HEK293 (cell line): ENCODE measurements at regions not wholly inside any gene's neighbourhood (a gene's known extent, or its start where the extent isn't known, plus 50 kb on each side); places are given as distances from the start of the nearest gene placed in this dataset.

Experiments
- CTCF ChIA-PET: fragments of 350-600 bp; formaldehyde crosslinking; extraction: SDS; loops from one replicate; lab custom pipeline; 2021; ENCODE audit warnings: antibody characterized with exemption; lab: Yijun Ruan, JAX
- POLR2A ChIA-PET: fragments of 300-600 bp; formaldehyde crosslinking; extraction: SDS; loops from one replicate; lab custom pipeline; 2020; ENCODE audit warnings: antibody characterized with exemption, inconsistent platforms; lab: Yijun Ruan, JAX
- H3K27ac ChIP-seq: fragments of 200-500 bp; sonication (Bioruptor generic); 2 replicates; pipeline ENCODE4 v1.5.1; 2014; ENCODE audit warnings: low read depth, low read length, control low read depth, inconsistent platforms; ENCODE audit errors: extremely low read depth
- H3K36me3 ChIP-seq, 2 experiments: fragments of 200-500 bp in 1 of 2; sonication (Bioruptor generic) in 1 of 2; 1 replicate in 1 of 2; 2 replicates in 1 of 2; pipeline ENCODE4 v1.5.1; 2014 to 2017; ENCODE audit warnings: inconsistent platforms in 2 of 2, low read length in 2 of 2; ENCODE audit not compliant: control insufficient read depth in 2 of 2, insufficient read depth in 1 of 2
- H3K4me1 ChIP-seq: fragments of 200-500 bp; sonication (Bioruptor generic); 2 replicates; pipeline ENCODE4 v1.5.1; 2014; ENCODE audit warnings: mild to moderate bottlenecking, low read length, inconsistent platforms; ENCODE audit not compliant: control insufficient read depth, insufficient read depth
- H3K4me3 ChIP-seq: 2 replicates; pipeline ENCODE4 v1.5.1; 2011; ENCODE audit warnings: low read depth, mild to moderate bottlenecking, control low read depth, low read length, moderate library complexity
- H3K9me3 ChIP-seq: fragments of 200-500 bp; sonication (Bioruptor generic); 2 replicates; pipeline ENCODE4 v1.5.1; 2014; ENCODE audit warnings: low read depth, low read length, inconsistent platforms; ENCODE audit not compliant: control insufficient read depth, insufficient read depth
- KLF10 ChIP-seq: fragments of 450-650 bp; IDR thresholded peaks from 2 replicates; pipeline ENCODE4 v1.5.1; 2018; ENCODE audit warnings: missing biosample characterization, mild to moderate bottlenecking, missing genetic modification characterization
- KLF8 ChIP-seq: fragments of 450-650 bp; formaldehyde crosslinking; IDR thresholded peaks from 2 replicates; pipeline ENCODE4 v1.5.1; 2016; ENCODE audit warnings: missing biosample characterization, missing genetic modification characterization
- SP7 ChIP-seq: fragments of 450-650 bp; formaldehyde crosslinking; IDR thresholded peaks from 2 replicates; pipeline ENCODE4 v1.5.1; 2016; ENCODE audit warnings: missing biosample characterization, missing genetic modification characterization
- ZFP37 ChIP-seq: fragments of 450-650 bp; formaldehyde crosslinking; IDR thresholded peaks from 2 replicates; pipeline ENCODE4 v1.5.1; 2016; ENCODE audit warnings: missing biosample characterization, missing genetic modification characterization
- ZNF138 ChIP-seq: fragments of 450-650 bp; formaldehyde crosslinking; IDR thresholded peaks from 2 replicates; pipeline ENCODE4 v1.5.1; 2016; ENCODE audit warnings: missing biosample characterization, missing genetic modification characterization, borderline replicate concordance
- ZNF266 ChIP-seq: fragments of 450-650 bp; formaldehyde crosslinking; IDR thresholded peaks from 2 replicates; pipeline ENCODE4 v1.5.1; 2016; ENCODE audit warnings: missing biosample characterization, missing genetic modification characterization, low read depth
- ZNF335 ChIP-seq: fragments of 450-650 bp; formaldehyde crosslinking; conservative IDR thresholded peaks from 2 replicates; pipeline ENCODE4 v1.5.1; 2016; ENCODE audit warnings: missing biosample characterization, missing genetic modification characterization
- ZNF548 ChIP-seq: fragments of 450-650 bp; formaldehyde crosslinking; IDR thresholded peaks from 2 replicates; pipeline ENCODE4 v1.5.1; 2016; ENCODE audit warnings: missing biosample characterization, missing genetic modification characterization
- ZNF549 ChIP-seq: fragments of 450-650 bp; IDR thresholded peaks from 2 replicates; pipeline ENCODE4 v1.5.1; 2018; ENCODE audit warnings: missing biosample characterization, missing genetic modification characterization, mild to moderate bottlenecking, inconsistent platforms, moderate library complexity
- ZNF555 ChIP-seq: fragments of 450-650 bp; formaldehyde crosslinking; conservative IDR thresholded peaks from 2 replicates; pipeline ENCODE4 v1.5.1; 2017; ENCODE audit warnings: missing biosample characterization, mild to moderate bottlenecking, missing genetic modification characterization, inconsistent platforms
- ZNF629 ChIP-seq: fragments of 450-650 bp; formaldehyde crosslinking; IDR thresholded peaks from 2 replicates; pipeline ENCODE4 v1.5.1; 2017; ENCODE audit warnings: missing biosample characterization, missing genetic modification characterization
- ZNF747 ChIP-seq: fragments of 450-650 bp; formaldehyde crosslinking; IDR thresholded peaks from 2 replicates; pipeline ENCODE4 v1.5.1; 2016; ENCODE audit warnings: missing biosample characterization, missing genetic modification characterization
- ZNF843 ChIP-seq: fragments of 450-650 bp; formaldehyde crosslinking; IDR thresholded peaks from 2 replicates; pipeline ENCODE4 v1.5.1; 2016; ENCODE audit warnings: missing biosample characterization, missing genetic modification characterization
- TF ChIP-seq, protein P1 (sequence below): fragments of 450-650 bp; formaldehyde crosslinking; IDR thresholded peaks from 2 replicates; pipeline ENCODE4 v1.5.1; 2016; ENCODE audit warnings: missing biosample characterization, missing genetic modification characterization
- TF ChIP-seq, protein P2 (sequence below): fragments of 450-650 bp; formaldehyde crosslinking; IDR thresholded peaks from 2 replicates; pipeline ENCODE4 v1.5.1; 2016; ENCODE audit warnings: missing biosample characterization, missing genetic modification characterization, borderline replicate concordance
- TF ChIP-seq, protein P3 (sequence below): fragments of 450-650 bp; formaldehyde crosslinking; IDR thresholded peaks from 2 replicates; pipeline ENCODE4 v1.5.1; 2016; ENCODE audit warnings: missing biosample characterization, missing genetic modification characterization, borderline replicate concordance
- TF ChIP-seq, protein P4 (sequence below): fragments of 450-650 bp; formaldehyde crosslinking; IDR thresholded peaks from 2 replicates; pipeline ENCODE4 v1.5.1; 2017; ENCODE audit warnings: missing biosample characterization, missing genetic modification characterization
- TF ChIP-seq, protein P5 (sequence below): fragments of 450-650 bp; formaldehyde crosslinking; IDR thresholded peaks from 2 replicates; pipeline ENCODE4 v1.5.1; 2016; ENCODE audit warnings: missing biosample characterization, missing genetic modification characterization, low read depth
- TF ChIP-seq, protein P6 (sequence below): fragments of 450-650 bp; IDR thresholded peaks from 2 replicates; pipeline ENCODE4 v1.5.1; 2018; ENCODE audit warnings: missing biosample characterization, mild to moderate bottlenecking, missing genetic modification characterization

DNA sequence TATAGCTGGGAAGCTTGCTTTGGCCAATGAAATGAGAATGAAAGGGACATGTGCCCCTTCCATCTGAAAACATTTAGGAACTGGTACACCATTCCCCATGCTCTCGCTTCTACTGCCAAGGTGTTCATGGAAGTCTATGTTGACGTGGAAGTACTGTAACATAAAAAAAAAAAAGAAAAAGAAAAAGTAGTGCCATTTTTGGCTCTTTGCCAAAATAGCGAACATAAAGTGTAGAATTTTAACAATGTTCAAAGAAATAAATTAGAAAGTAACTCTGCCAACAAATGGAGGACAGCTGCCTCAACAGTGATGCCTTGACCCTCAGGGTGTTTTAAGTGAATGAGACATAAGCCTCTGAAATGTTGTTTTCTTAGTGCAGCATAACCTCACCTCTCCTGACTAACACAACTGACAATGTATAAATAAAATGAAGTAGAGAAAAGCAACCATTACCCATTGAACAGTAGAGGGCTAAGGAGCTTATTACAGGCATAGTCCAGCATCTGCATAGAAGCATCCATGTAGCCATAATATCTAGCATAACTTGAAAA, 536.6 kb downstream of the DTWD2 start (continued):
- TF ChIP-seq ZNF555: no peak
- TF ChIP-seq ZNF549 (tag by site-specific recombination): no peak
- TF ChIP-seq ZNF335 (tag by site-specific recombination): no peak
- no peak for TF ChIP-seq ZNF548 (tag by site-specific recombination)
- no peak for TF ChIP-seq KLF8 (tag by site-specific recombination)
- TF ChIP-seq, protein P1, sequence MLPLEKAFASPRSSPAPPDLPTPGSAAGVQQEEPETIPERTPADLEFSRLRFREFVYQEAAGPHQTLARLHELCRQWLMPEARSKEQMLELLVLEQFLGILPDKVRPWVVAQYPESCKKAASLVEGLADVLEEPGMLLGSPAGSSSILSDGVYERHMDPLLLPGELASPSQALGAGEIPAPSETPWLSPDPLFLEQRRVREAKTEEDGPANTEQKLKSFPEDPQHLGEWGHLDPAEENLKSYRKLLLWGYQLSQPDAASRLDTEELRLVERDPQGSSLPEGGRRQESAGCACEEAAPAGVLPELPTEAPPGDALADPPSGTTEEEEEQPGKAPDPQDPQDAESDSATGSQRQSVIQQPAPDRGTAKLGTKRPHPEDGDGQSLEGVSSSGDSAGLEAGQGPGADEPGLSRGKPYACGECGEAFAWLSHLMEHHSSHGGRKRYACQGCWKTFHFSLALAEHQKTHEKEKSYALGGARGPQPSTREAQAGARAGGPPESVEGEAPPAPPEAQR (tag by site-specific recombination): no peak
- no peak for TF ChIP-seq ZFP37
- TF ChIP-seq, protein P2, sequence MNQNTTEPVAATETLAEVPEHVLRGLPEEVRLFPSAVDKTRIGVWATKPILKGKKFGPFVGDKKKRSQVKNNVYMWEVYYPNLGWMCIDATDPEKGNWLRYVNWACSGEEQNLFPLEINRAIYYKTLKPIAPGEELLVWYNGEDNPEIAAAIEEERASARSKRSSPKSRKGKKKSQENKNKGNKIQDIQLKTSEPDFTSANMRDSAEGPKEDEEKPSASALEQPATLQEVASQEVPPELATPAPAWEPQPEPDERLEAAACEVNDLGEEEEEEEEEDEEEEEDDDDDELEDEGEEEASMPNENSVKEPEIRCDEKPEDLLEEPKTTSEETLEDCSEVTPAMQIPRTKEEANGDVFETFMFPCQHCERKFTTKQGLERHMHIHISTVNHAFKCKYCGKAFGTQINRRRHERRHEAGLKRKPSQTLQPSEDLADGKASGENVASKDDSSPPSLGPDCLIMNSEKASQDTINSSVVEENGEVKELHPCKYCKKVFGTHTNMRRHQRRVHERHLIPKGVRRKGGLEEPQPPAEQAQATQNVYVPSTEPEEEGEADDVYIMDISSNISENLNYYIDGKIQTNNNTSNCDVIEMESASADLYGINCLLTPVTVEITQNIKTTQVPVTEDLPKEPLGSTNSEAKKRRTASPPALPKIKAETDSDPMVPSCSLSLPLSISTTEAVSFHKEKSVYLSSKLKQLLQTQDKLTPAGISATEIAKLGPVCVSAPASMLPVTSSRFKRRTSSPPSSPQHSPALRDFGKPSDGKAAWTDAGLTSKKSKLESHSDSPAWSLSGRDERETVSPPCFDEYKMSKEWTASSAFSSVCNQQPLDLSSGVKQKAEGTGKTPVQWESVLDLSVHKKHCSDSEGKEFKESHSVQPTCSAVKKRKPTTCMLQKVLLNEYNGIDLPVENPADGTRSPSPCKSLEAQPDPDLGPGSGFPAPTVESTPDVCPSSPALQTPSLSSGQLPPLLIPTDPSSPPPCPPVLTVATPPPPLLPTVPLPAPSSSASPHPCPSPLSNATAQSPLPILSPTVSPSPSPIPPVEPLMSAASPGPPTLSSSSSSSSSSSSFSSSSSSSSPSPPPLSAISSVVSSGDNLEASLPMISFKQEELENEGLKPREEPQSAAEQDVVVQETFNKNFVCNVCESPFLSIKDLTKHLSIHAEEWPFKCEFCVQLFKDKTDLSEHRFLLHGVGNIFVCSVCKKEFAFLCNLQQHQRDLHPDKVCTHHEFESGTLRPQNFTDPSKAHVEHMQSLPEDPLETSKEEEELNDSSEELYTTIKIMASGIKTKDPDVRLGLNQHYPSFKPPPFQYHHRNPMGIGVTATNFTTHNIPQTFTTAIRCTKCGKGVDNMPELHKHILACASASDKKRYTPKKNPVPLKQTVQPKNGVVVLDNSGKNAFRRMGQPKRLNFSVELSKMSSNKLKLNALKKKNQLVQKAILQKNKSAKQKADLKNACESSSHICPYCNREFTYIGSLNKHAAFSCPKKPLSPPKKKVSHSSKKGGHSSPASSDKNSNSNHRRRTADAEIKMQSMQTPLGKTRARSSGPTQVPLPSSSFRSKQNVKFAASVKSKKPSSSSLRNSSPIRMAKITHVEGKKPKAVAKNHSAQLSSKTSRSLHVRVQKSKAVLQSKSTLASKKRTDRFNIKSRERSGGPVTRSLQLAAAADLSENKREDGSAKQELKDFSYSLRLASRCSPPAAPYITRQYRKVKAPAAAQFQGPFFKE (tag by site-specific recombination): no peak
- no peak for TF ChIP-seq ZNF266 (tag by site-specific recombination)
- no peak for TF ChIP-seq ZNF138 (tag by site-specific recombination)
- TF ChIP-seq, protein P3, sequence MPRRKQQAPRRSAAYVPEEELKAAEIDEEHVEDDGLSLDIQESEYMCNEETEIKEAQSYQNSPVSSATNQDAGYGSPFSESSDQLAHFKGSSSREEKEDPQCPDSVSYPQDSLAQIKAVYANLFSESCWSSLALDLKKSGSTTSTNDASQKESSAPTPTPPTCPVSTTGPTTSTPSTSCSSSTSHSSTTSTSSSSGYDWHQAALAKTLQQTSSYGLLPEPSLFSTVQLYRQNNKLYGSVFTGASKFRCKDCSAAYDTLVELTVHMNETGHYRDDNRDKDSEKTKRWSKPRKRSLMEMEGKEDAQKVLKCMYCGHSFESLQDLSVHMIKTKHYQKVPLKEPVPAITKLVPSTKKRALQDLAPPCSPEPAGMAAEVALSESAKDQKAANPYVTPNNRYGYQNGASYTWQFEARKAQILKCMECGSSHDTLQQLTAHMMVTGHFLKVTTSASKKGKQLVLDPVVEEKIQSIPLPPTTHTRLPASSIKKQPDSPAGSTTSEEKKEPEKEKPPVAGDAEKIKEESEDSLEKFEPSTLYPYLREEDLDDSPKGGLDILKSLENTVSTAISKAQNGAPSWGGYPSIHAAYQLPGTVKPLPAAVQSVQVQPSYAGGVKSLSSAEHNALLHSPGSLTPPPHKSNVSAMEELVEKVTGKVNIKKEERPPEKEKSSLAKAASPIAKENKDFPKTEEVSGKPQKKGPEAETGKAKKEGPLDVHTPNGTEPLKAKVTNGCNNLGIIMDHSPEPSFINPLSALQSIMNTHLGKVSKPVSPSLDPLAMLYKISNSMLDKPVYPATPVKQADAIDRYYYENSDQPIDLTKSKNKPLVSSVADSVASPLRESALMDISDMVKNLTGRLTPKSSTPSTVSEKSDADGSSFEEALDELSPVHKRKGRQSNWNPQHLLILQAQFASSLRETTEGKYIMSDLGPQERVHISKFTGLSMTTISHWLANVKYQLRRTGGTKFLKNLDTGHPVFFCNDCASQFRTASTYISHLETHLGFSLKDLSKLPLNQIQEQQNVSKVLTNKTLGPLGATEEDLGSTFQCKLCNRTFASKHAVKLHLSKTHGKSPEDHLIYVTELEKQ (tag by site-specific recombination): no peak
- TF ChIP-seq, protein P4, sequence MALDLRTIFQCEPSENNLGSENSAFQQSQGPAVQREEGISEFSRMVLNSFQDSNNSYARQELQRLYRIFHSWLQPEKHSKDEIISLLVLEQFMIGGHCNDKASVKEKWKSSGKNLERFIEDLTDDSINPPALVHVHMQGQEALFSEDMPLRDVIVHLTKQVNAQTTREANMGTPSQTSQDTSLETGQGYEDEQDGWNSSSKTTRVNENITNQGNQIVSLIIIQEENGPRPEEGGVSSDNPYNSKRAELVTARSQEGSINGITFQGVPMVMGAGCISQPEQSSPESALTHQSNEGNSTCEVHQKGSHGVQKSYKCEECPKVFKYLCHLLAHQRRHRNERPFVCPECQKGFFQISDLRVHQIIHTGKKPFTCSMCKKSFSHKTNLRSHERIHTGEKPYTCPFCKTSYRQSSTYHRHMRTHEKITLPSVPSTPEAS (tag by site-specific recombination): no peak

DNA sequence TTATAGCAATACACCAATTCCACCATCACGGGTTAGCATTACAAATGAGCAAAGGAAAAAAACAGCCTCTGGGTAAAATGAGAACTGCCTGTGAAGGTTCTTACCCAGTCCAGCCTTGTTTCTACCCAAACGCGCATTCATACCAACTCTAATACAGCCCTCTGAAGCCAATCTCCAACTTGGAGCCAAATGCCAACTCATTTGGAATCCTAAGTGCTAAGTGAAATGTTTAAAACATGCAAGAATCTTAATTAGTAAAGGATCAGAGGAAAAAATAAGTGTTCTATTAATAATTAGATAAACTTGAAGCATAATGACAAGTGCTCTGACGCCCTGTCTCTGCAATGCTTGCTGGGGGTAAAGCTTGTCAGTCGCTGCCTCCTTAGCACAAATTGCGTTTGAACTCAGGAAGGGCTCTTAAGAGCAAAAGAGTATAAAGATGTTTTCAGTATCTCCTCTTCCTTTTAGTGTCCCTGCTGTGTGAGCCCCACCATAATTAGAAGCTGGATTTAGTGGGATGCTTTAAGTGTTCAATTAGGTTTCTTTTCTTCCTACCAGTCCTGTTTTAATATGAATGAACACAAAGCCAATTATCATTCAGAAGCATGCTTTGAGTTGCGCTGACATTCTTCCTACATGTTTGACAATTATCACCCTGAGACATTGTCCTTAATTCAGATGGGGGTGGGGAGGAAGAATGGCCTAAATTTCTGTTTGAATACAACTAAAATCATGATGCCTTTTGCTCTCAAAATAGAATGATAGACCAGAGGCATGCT, 537.6 kb downstream of the DTWD2 start:
- ChIA-PET CTCF (no interaction called here), POLR2A (no interaction called here)
- no peaks in the 10 kb centered on the region for H3K36me3 ChIP-seq
- H3K9me3 ChIP-seq: no peaks in the 10 kb centered on the region
- no peaks in the 10 kb centered on the region for H3K4me1 ChIP-seq
- no peak overlapping the region for H3K4me3 ChIP-seq
- H3K27ac ChIP-seq: no peak overlapping the region
- TF ChIP-seq, protein P5, sequence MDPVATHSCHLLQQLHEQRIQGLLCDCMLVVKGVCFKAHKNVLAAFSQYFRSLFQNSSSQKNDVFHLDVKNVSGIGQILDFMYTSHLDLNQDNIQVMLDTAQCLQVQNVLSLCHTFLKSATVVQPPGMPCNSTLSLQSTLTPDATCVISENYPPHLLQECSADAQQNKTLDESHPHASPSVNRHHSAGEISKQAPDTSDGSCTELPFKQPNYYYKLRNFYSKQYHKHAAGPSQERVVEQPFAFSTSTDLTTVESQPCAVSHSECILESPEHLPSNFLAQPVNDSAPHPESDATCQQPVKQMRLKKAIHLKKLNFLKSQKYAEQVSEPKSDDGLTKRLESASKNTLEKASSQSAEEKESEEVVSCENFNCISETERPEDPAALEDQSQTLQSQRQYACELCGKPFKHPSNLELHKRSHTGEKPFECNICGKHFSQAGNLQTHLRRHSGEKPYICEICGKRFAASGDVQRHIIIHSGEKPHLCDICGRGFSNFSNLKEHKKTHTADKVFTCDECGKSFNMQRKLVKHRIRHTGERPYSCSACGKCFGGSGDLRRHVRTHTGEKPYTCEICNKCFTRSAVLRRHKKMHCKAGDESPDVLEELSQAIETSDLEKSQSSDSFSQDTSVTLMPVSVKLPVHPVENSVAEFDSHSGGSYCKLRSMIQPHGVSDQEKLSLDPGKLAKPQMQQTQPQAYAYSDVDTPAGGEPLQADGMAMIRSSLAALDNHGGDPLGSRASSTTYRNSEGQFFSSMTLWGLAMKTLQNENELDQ (tag by site-specific recombination): no peak
- TF ChIP-seq SP7 (tag by site-specific recombination) (no peak), ZNF747 (no peak), ZNF629 (no peak), ZNF843 (tag by site-specific recombination) (no peak), KLF10 (tag by site-specific recombination) (no peak)
- TF ChIP-seq, protein P6, sequence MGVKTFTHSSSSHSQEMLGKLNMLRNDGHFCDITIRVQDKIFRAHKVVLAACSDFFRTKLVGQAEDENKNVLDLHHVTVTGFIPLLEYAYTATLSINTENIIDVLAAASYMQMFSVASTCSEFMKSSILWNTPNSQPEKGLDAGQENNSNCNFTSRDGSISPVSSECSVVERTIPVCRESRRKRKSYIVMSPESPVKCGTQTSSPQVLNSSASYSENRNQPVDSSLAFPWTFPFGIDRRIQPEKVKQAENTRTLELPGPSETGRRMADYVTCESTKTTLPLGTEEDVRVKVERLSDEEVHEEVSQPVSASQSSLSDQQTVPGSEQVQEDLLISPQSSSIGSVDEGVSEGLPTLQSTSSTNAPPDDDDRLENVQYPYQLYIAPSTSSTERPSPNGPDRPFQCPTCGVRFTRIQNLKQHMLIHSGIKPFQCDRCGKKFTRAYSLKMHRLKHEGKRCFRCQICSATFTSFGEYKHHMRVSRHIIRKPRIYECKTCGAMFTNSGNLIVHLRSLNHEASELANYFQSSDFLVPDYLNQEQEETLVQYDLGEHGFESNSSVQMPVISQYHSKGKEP (tag by site-specific recombination): no peak
